Stimulated activated naive CD8-positive, alpha-beta T cell treated with anti-CD3 and anti-CD28 coated beads, Interleukin-15, Interleukin-2, amounts not matched to agents 100 U/mL and 50 U/mL, for 24 hours (primary cell): ENCODE measurements at regions not wholly inside any gene's neighbourhood (a gene's known extent, or its start where the extent isn't known, plus 50 kb on each side); places are given as distances from the start of the nearest gene placed in this dataset.
"Not testable (repeated sequence)": the region's sequence is repeated elsewhere in the genome, so short reads cannot be mapped to it uniquely, and the experiment has no call there.

Experiments used
- ATAC-seq: fragments of 150-1000 bp; cut with Tn5 transposase; one replicate; pipeline ENCODE4 v1.10.0; 2021
- DNase-seq: peaks from one replicate; pipeline ENCODE4 v3.0.0; 2021

- ATAC-seq, DNase-seq: not testable (repeated sequence)
Observed at GRCh38 chr1:8227674-8228073, 90.2 kb upstream of the SLC45A1 start.

- ATAC-seq: peak; percentile 43
- DNase-seq: no peak
Observed at GRCh38 chr1:8226747-8227146, 91.2 kb upstream of the SLC45A1 start.

GRCh38 chr1:8226024-8226423 lies 91.9 kb upstream of the SLC45A1 start:
- not testable (repeated sequence) for ATAC-seq, DNase-seq

GRCh38 chr1:8223526-8223925 lies 94.4 kb upstream of the SLC45A1 start:
- no peak for ATAC-seq
- DNase-seq: no peak

GRCh38 chr1:8222789-8223188 lies 95.1 kb upstream of the SLC45A1 start:
- ATAC-seq: no peak

GRCh38 chr1:8219530-8219929 lies 98.4 kb upstream of the SLC45A1 start:
- DNase-seq: no peak
- ATAC-seq: no peak

More at GRCh38 chr1:8222789-8223188, 95.1 kb upstream of the SLC45A1 start:
- no peak for DNase-seq

GRCh38 chr1:8218351-8219092 lies 99.4 kb upstream of the SLC45A1 start:
- DNase-seq (no peak), ATAC-seq (no peak)

- ATAC-seq (no peak), DNase-seq (no peak)
Observed at GRCh38 chr1:8217809-8218208, 100.1 kb upstream of the SLC45A1 start.

- DNase-seq (peak; percentile 24), ATAC-seq (peak; percentile 21)
Observed at GRCh38 chr1:8217011-8217711, 100.8 kb upstream of the SLC45A1 start.

GRCh38 chr1:8216005-8216404 lies 101.9 kb upstream of the SLC45A1 start:
- ATAC-seq (no peak), DNase-seq (no peak)

- ATAC-seq: no peak
- DNase-seq: no peak
Observed at GRCh38 chr1:8214501-8215173, 103.3 kb upstream of the SLC45A1 start.

GRCh38 chr1:8213676-8214075 lies 104.2 kb upstream of the SLC45A1 start:
- DNase-seq (no peak), ATAC-seq (no peak)

- DNase-seq (no peak), ATAC-seq (no peak)
Observed at GRCh38 chr1:8213136-8213535, 104.8 kb upstream of the SLC45A1 start.

GRCh38 chr1:8212580-8213031 lies 105.3 kb upstream of the SLC45A1 start:
- ATAC-seq: no peak
- DNase-seq: no peak

- DNase-seq (peak; percentile 20), ATAC-seq (peak; percentile 50)
Observed at GRCh38 chr1:8211883-8212579, 105.9 kb upstream of the SLC45A1 start.

- DNase-seq (no peak), ATAC-seq (no peak)
Observed at GRCh38 chr1:8211251-8211882, 106.5 kb upstream of the SLC45A1 start.

GRCh38 chr1:8207202-8207601 lies 110.7 kb upstream of the SLC45A1 start:
- ATAC-seq: no peak
- no peak for DNase-seq

- ATAC-seq: no peak
- no peak for DNase-seq
Observed at GRCh38 chr1:8206391-8206790, 111.5 kb upstream of the SLC45A1 start.

GRCh38 chr1:8205771-8206170 lies 112.1 kb upstream of the SLC45A1 start:
- ATAC-seq: no peak
- DNase-seq: no peak

- DNase-seq: no peak
- ATAC-seq: no peak
Observed at GRCh38 chr1:8204826-8205225, 113.1 kb upstream of the SLC45A1 start.

GRCh38 chr1:8203551-8203950 lies 114.4 kb upstream of the SLC45A1 start:
- DNase-seq (no peak), ATAC-seq (no peak)

GRCh38 chr1:8203056-8203455 lies 114.9 kb upstream of the SLC45A1 start:
- DNase-seq (no peak), ATAC-seq (no peak)
